ENCODE measurements at regions not wholly inside any gene's neighbourhood (a gene's known extent, or its start where the extent isn't known, plus 50 kb on each side); places are given as distances from the start of the nearest gene placed in this dataset.

DNA sequence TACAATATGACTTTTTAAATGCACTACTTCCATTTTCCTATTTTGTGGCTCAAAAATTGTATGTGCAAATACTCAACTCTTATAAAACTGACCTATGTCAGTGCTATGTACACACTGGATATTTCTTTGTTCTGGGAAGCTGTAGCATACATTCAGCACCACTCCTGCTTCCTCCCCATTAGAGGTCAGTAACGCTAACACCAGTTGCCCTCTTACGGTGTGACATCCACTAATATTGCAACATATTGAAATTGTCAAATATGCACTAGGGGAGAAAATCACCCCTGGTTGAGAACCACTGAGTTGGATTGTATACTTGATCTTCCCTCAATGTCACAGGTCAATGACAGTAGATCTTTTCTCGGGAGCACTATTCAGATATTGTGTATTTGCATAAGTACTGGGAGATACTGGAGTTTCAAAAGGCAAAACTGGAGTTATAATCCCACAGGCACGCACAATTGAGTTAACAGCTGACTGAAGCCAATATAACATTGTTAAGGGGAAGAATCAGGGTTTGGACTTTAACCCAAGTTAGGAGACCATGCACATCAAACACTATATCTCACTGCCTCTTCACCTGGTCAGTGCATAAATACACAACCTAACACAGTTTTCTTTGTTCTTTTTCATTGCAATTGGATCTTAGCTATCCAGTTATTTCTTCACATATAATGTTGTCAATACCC lies 1276.5 kb upstream of the MIR17HG start:
- no peak for DNase-seq (ENCODE audit: low spot score)

- DNase-seq (ENCODE audit: low spot score), result no peak
These were observed 1262.7 kb upstream of the MIR17HG start for GRCh38 chr13:90084684-90085290.

DNA sequence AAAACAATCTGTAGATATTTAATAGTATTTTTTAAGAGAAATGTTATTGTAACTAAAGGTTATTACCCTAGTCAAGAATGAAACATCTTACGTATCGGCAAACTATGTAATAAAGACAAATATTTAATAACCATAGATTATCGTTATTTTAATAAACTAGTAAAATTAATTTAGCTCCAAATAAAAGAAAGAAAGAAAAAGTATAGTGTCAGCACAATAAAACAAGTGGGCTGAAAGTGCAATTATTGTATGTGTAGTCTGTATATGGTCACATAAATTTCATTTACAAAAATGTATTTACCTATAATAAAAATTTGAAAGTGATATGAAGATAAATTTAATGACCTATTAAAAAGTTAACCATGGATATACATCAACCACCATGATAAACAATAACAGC lies 1258.4 kb upstream of the MIR17HG start:
- DNase-seq (ENCODE audit: low spot score), result no peak

DNA sequence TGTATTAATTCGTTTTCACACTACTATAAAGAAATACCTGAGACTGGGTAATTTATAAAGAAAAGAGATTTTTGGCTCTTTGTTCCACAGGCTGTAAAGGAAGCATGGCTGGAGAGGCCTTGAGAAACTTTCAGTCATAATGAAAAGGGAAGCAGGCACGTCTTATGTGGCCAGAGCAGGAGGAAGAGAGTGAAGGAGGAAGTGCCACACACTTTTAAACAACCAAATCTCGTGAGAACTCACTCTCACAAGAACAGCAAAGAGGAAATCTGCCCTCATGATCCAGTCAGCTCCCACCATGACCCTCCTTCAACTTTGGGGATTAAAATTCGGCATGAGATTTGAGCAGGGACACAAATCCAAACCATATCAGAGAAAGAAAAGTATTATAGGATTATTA lies 1255.9 kb upstream of the MIR17HG start:
- DNase-seq (ENCODE audit: low spot score), result no peak

GRCh38 chr13:90094357-90094756 lies 1253.1 kb upstream of the MIR17HG start:
- DNase-seq (ENCODE audit: low spot score), result no peak

GRCh38 chr13:90098577-90098976 lies 1248.9 kb upstream of the MIR17HG start:
- no peak for DNase-seq (ENCODE audit: low spot score)

DNA sequence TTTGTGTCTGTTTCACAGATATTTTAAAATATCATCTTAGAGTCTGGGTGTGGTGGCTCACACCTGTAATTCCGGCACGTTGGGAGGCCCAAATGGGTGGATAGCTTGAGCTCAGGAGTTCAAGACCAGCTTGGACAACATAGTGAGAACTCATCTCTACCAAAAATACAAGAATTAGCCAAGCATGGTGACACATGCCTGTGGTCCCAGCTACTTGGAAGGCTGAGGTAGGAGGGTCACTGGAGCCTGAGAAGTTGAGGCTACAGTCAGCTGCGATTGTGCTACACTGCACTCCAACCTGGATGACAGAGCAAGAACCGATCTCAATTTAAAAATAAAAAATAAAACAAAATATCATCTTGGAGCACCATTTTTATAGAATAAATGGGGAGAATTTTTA lies 1247.6 kb upstream of the MIR17HG start:
- no peak for DNase-seq (ENCODE audit: low spot score)

DNA sequence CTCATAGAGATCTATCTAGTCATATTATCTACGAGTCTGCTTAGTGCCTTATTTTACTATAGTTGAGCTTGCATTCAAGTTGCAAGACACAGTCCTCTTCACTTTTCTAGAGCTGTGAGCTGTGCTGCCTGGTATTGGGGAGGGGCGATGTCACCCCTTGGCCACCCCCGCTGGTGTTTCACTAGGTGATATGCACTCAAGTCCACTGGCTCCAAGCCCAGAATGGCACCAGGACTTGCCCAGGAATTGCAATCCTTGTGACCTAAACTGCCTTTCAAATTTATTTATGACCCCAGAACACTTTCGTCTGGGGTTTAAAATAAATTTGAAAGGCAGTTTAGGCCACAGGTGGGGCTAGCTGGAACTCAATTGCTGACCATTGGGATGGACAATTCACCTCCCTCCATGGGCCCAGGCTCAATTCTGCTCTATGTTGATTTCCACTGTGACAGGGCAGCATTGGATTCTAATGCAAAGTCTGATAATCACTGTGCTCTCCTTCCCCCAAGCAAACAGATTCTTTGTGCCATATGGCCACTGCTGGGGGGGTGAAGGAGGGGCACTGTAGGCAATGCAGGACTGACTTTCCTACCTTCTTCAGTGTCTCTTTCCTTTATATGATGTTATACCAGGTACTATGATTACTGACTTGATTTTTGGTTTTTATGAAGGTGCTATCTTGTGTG lies 1244.2 kb upstream of the MIR17HG start:
- no peak for DNase-seq (ENCODE audit: low spot score)

GRCh38 chr13:90104764-90105163 lies 1242.7 kb upstream of the MIR17HG start:
- DNase-seq (ENCODE audit: low spot score), result no peak

- DNase-seq (ENCODE audit: low spot score), result no peak
These were observed 1242.2 kb upstream of the MIR17HG start for GRCh38 chr13:90105276-90105675.

- DNase-seq (ENCODE audit: low spot score), result no peak
These were observed 1241.5 kb upstream of the MIR17HG start for GRCh38 chr13:90105849-90106496.

DNA sequence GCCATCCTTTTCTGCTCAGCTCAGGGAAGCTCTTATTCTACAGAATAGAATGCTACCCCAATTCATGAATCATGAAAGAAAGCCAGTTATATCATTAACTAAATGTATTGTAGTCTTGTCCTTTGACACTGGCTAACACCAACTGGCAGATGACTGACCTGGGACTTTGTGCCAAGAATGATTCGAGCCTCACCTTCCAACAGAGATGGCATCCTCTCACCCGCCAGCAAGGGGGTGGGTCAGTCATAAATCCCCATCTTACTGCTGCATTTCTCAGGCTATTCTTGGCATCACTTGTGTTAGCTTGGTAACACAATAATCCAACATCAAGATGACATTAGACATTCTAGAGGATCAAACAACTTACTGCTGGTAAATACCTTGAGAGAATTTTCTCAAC lies 1239.8 kb upstream of the MIR17HG start:
- DNase-seq (ENCODE audit: low spot score), result no peak

DNA sequence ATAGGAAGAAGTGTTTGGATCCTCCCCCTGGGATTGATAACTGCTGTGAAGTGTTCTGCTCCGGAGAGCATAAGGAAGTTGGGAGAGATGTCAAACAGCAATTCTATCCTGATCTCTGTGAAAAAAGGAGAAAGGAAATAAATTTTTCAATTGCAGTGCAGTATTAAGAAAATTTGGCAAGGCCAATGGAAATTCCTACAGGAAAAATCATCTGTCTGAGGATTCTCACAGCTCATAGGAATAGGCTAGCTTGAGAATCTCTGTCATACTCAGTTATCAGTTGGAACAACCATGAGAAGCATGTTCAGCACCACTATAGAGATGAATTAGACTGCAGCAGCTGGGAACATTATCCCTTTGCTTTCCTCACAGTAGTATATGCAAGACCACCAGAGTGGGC lies 1238.9 kb upstream of the MIR17HG start:
- no peak for DNase-seq (ENCODE audit: low spot score)

GRCh38 chr13:90116121-90116520 lies 1231.4 kb upstream of the MIR17HG start:
- DNase-seq (ENCODE audit: low spot score), result no peak

- no peak for DNase-seq (ENCODE audit: low spot score)
These were observed 1228.9 kb upstream of the MIR17HG start for GRCh38 chr13:90118467-90119071.

- no peak for DNase-seq (ENCODE audit: low spot score)
These were observed 1227.5 kb upstream of the MIR17HG start for GRCh38 chr13:90120026-90120425.

- DNase-seq (ENCODE audit: low spot score), result no peak
These were observed 1225.7 kb upstream of the MIR17HG start for GRCh38 chr13:90121784-90122183.

GRCh38 chr13:90122531-90122930 lies 1225.0 kb upstream of the MIR17HG start:
- DNase-seq (ENCODE audit: low spot score), result no peak

DNA sequence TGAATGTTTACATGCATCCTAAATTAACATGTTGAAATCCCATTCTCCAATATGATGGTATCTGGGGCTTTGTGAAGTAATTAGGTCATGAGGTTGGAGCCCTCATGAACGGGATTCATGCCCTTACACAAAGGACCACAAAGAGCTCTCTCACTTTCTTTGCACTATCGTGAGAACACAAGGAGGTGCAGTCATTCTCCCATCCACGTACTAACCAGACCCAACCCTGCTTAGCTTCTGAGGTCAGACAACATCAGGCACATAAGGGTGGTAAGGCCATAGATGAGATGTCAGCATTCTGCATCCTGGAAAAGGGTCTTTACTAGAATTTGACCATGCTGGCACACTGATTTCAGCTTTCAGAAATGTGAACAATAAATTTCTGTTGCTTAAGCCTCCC lies 1211.9 kb upstream of the MIR17HG start:
- DNase-seq (ENCODE audit: low spot score), result no peak

DNA sequence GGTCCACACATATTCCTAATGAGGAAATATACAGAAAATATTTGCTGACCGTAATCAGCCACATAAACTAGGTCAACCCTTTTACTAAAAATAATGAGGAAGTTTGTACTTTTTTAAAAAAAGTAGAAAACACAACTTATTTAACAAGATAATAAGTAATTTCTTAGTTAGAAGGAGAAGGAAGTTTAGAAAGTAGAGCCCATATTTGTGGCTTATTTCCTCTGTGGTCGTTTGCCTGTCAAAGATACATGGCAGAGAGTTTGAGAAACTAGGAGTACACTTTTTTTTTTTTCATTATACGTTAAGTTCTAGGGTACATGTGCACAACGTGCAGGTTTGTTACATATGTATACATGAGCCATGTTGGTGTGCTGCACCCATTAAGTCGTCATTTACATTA lies 1205.2 kb upstream of the MIR17HG start:
- DNase-seq (ENCODE audit: low spot score), result no peak

GRCh38 chr13:90154311-90154960 lies 1193.1 kb upstream of the MIR17HG start:
- DNase-seq (ENCODE audit: low spot score), result no peak

- no peak for DNase-seq (ENCODE audit: low spot score)
These were observed 1191.1 kb upstream of the MIR17HG start for GRCh38 chr13:90156390-90156789.

Measured in CD4-positive, alpha-beta T cell treated with Interleukin-15 for 4 hours (primary cell).